ENCODE measurements at regions not wholly inside any gene's neighbourhood (a gene's known extent, or its start where the extent isn't known, plus 50 kb on each side); places are given as distances from the start of the nearest gene placed in this dataset.
"Not testable (repeated sequence)": the region's sequence is repeated elsewhere in the genome, so short reads cannot be mapped to it uniquely, and the experiment has no call there.

- no peak for DNase-seq (ENCODE audit: low read depth)
Observed at GRCh38 chr2:7681881-7682461, 764.8 kb downstream of the RNF144A start.

GRCh38 chr2:7683196-7683595 lies 766.0 kb downstream of the RNF144A start:
- no peak for DNase-seq (ENCODE audit: low read depth)

GRCh38 chr2:7683708-7684107 lies 766.5 kb downstream of the RNF144A start:
- no peak for DNase-seq (ENCODE audit: low read depth)

- DNase-seq (ENCODE audit: low read depth) = no peak
Observed at GRCh38 chr2:7685342-7686015, 768.3 kb downstream of the RNF144A start.

- DNase-seq (ENCODE audit: low read depth) = no peak
Observed at GRCh38 chr2:7686016-7686385, 768.8 kb downstream of the RNF144A start.

GRCh38 chr2:7691961-7692656 lies 774.9 kb downstream of the RNF144A start:
- DNase-seq (ENCODE audit: low read depth) = no peak

- no peak for DNase-seq (ENCODE audit: low read depth)
Observed at GRCh38 chr2:7692657-7693161, 775.5 kb downstream of the RNF144A start.

GRCh38 chr2:7693246-7694075 lies 776.2 kb downstream of the RNF144A start:
- no peak for DNase-seq (ENCODE audit: low read depth)

- no peak for DNase-seq (ENCODE audit: low read depth)
Observed at GRCh38 chr2:7694076-7694985, 777.1 kb downstream of the RNF144A start.

- DNase-seq (ENCODE audit: low read depth) = not testable (repeated sequence)
Observed at GRCh38 chr2:7696556-7696955, 779.3 kb downstream of the RNF144A start.

- DNase-seq (ENCODE audit: low read depth) = no peak
Observed at GRCh38 chr2:7697052-7697451, 779.8 kb downstream of the RNF144A start.

- DNase-seq (ENCODE audit: low read depth) = no peak
Observed at GRCh38 chr2:7701791-7702190, 784.6 kb downstream of the RNF144A start.

GRCh38 chr2:7703048-7703447 lies 785.8 kb downstream of the RNF144A start:
- DNase-seq (ENCODE audit: low read depth) = no peak

GRCh38 chr2:7703543-7704144 lies 786.4 kb downstream of the RNF144A start:
- no peak for DNase-seq (ENCODE audit: low read depth)

- no peak for DNase-seq (ENCODE audit: low read depth)
Observed at GRCh38 chr2:7704296-7704865, 787.2 kb downstream of the RNF144A start.

- DNase-seq (ENCODE audit: low read depth) = no peak
Observed at GRCh38 chr2:7706791-7707190, 789.6 kb downstream of the RNF144A start.

- no peak for DNase-seq (ENCODE audit: low read depth)
Observed at GRCh38 chr2:7707723-7708122, 790.5 kb downstream of the RNF144A start.

- no peak for DNase-seq (ENCODE audit: low read depth)
Observed at GRCh38 chr2:7709907-7710306, 792.7 kb downstream of the RNF144A start.

- no peak for DNase-seq (ENCODE audit: low read depth)
Observed at GRCh38 chr2:7711167-7711566, 794.0 kb downstream of the RNF144A start.

- no peak for DNase-seq (ENCODE audit: low read depth)
Observed at GRCh38 chr2:7719876-7720275, 802.7 kb downstream of the RNF144A start.

All from stimulated activated CD8-positive, alpha-beta memory T cell treated with anti-CD3 and anti-CD28 coated beads, Interleukin-7, amount 100 ng/mL, for 24 hours (primary cell).